ENCODE measurements at regions not wholly inside any gene's neighbourhood (a gene's known extent, or its start where the extent isn't known, plus 50 kb on each side); places are given as distances from the start of the nearest gene placed in this dataset.
"Not testable (repeated sequence)": the region's sequence is repeated elsewhere in the genome, so short reads cannot be mapped to it uniquely, and the experiment has no call there.

DNA sequence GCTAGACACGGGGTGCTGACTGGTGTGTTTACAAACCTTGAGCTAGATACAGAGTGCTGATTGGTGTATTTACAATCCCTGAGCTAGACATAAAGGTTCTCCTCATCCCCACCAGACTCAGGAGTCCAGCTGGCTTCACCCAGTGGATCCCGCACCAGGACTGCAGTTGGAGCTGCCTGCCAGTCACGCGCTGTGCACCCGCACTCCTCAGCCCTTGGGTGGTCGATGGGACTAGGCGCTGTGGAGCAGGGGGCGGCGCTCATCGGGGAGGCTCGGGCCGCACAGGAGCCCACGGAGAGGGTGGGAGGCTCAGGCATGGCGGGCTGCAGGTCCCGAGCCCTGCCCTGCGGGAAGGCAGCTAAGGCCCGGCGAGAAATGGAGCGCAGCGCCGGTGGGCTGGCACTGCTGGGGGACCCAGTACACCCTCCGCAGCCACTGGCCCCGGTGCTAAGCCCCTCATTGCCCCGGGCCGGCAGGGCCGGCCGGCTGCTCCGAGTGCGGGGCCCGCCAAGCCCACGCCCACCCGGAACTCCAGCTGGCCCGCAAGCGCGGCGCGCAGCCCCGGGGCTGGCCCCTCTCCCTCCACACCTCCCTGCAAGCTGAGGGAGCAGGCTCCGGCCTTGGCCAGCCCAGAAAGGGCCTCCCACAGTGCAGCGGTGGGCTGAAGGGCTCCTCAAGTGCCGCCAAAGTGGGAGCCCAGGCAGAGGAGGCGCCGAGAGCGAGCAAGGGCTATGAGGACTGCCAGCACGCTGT lies 406.4 kb downstream of the HLX start:
- DNase-seq; H2AFZ ChIP-seq (ENCODE audit: low read depth); H3K4me3 ChIP-seq (ENCODE audit: low read depth in 2 of 2, low read length in 1 of 2); H3K9me3 ChIP-seq; H4K20me1 ChIP-seq (ENCODE audit: insufficient read depth); H3K9me2 ChIP-seq; H3K79me2 ChIP-seq (ENCODE audit: insufficient read depth); H3K4me2 ChIP-seq; H3K27me3 ChIP-seq (ENCODE audit: insufficient read depth); H3K9ac ChIP-seq; H3K4me1 ChIP-seq (ENCODE audit: control insufficient read depth in 1 of 2, insufficient read depth in 2 of 2, low read depth in 1 of 2, low read length in 1 of 2); H3K27ac ChIP-seq (ENCODE audit: low read depth in 2 of 2, low read length in 1 of 2); H3K36me3 ChIP-seq (replicated peaks in 1 of 2; ENCODE audit: control insufficient read depth in 1 of 2, insufficient read depth in 2 of 2, low read length in 1 of 2); H3F3A ChIP-seq (replicated peaks; ENCODE audit: insufficient read depth); POLR2A ChIA-PET: not testable (repeated sequence)
- CTCF ChIA-PET = interaction anchor here (1.1 to 1.8 kb wide), 4 partner anchors 8 to 1169 kb away, joined by 3 to 6 read pairs (median 4); no protein-coding TSS in a partner anchor
- WGBS (ENCODE audit: low lambda C conversion rate) = 98% methylated on average over 17 of the region's 45 CpGs

- no peak for DNase-seq
- Histone ChIP-seq H3K9ac (no peak overlapping the region), H3K27ac (ENCODE audit: low read depth in 2 of 2, low read length in 1 of 2) (no peak overlapping the region; a peak in 1 of 4 replicates), H3K4me2 (no peak overlapping the region), H4K20me1 (ENCODE audit: insufficient read depth) (no peaks in the 10 kb centered on the region), H3F3A (replicated peaks; ENCODE audit: insufficient read depth) (no peaks in the 10 kb centered on the region), H3K9me2 (no peaks in the 10 kb centered on the region), H3K36me3 (replicated peaks in 1 of 2; ENCODE audit: control insufficient read depth in 1 of 2, insufficient read depth in 2 of 2, low read length in 1 of 2) (no peaks in the 10 kb centered on the region), H3K79me2 (ENCODE audit: insufficient read depth) (no peaks in the 10 kb centered on the region), H3K9me3 (no peaks in the 10 kb centered on the region), H3K4me3 (ENCODE audit: low read depth in 2 of 2, low read length in 1 of 2) (no peak overlapping the region), H3K27me3 (ENCODE audit: insufficient read depth) (no peaks in the 10 kb centered on the region), H2AFZ (ENCODE audit: low read depth) (no peak overlapping the region), H3K4me1 (ENCODE audit: control insufficient read depth in 1 of 2, insufficient read depth in 2 of 2, low read depth in 1 of 2, low read length in 1 of 2) (peaks cover 0 to 4% of the 10 kb centered on the region in 2 experiments; a peak in 2 of 4 replicates)
- 67% methylated on average over 1 of the region's 1 CpG for whole genome bisulfite sequencing (ENCODE audit: low lambda C conversion rate)
- POLR2A ChIA-PET = no interaction called here
- TF ChIP-seq RCOR1 (IDR thresholded peaks at IDR 0.05; ENCODE audit: low read length) (no peak), RXRA (IDR thresholded peaks at IDR 0.05; ENCODE audit: borderline replicate concordance, low read depth) (no peak), CHD2 (IDR thresholded peaks at IDR 0.05; ENCODE audit: low read length, partially characterized antibody) (no peak), POLR2AphosphoS5 (IDR thresholded peaks at IDR 0.05; ENCODE audit: low read depth, low read length) (no peak), TAF1 (IDR thresholded peaks at IDR 0.05; ENCODE audit: borderline replicate concordance, low read depth, low read length) (no peak), USF2 (IDR thresholded peaks at IDR 0.05; ENCODE audit: borderline replicate concordance, low read depth, low read length) (no peak), JUND (IDR thresholded peaks at IDR 0.05) (no peak), FOSL2 (IDR thresholded peaks at IDR 0.05; ENCODE audit: borderline replicate concordance, low read depth) (no peak), MXI1 (IDR thresholded peaks at IDR 0.05; ENCODE audit: low read depth, low read length) (no peak), TEAD4 (IDR thresholded peaks at IDR 0.05; ENCODE audit: borderline replicate concordance, insufficient read depth) (no peak), EZH2phosphoT487 (IDR thresholded peaks at IDR 0.05; ENCODE audit: borderline replicate concordance, low read depth) (no peak), EP300 (IDR thresholded peaks at IDR 0.05; ENCODE audit: borderline replicate concordance in 1 of 2, low read depth in 1 of 2, low read length in 1 of 2) (no peak), ELF1 (IDR thresholded peaks at IDR 0.05) (no peak), GABPA (IDR thresholded peaks at IDR 0.05; ENCODE audit: low read depth) (no peak), RAD21 (IDR thresholded peaks at IDR 0.05; ENCODE audit: low read length) (no peak), ZBTB33 (IDR thresholded peaks at IDR 0.05; ENCODE audit: borderline replicate concordance, low read depth) (no peak)
- TF ChIP-seq, protein P1, sequence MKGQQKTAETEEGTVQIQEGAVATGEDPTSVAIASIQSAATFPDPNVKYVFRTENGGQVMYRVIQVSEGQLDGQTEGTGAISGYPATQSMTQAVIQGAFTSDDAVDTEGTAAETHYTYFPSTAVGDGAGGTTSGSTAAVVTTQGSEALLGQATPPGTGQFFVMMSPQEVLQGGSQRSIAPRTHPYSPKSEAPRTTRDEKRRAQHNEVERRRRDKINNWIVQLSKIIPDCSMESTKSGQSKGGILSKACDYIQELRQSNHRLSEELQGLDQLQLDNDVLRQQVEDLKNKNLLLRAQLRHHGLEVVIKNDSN (IDR thresholded peaks at IDR 0.05; ENCODE audit: borderline replicate concordance, low read depth) = no peak
- TF ChIP-seq, protein P2, sequence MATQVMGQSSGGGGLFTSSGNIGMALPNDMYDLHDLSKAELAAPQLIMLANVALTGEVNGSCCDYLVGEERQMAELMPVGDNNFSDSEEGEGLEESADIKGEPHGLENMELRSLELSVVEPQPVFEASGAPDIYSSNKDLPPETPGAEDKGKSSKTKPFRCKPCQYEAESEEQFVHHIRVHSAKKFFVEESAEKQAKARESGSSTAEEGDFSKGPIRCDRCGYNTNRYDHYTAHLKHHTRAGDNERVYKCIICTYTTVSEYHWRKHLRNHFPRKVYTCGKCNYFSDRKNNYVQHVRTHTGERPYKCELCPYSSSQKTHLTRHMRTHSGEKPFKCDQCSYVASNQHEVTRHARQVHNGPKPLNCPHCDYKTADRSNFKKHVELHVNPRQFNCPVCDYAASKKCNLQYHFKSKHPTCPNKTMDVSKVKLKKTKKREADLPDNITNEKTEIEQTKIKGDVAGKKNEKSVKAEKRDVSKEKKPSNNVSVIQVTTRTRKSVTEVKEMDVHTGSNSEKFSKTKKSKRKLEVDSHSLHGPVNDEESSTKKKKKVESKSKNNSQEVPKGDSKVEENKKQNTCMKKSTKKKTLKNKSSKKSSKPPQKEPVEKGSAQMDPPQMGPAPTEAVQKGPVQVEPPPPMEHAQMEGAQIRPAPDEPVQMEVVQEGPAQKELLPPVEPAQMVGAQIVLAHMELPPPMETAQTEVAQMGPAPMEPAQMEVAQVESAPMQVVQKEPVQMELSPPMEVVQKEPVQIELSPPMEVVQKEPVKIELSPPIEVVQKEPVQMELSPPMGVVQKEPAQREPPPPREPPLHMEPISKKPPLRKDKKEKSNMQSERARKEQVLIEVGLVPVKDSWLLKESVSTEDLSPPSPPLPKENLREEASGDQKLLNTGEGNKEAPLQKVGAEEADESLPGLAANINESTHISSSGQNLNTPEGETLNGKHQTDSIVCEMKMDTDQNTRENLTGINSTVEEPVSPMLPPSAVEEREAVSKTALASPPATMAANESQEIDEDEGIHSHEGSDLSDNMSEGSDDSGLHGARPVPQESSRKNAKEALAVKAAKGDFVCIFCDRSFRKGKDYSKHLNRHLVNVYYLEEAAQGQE (IDR thresholded peaks at IDR 0.05; ENCODE audit: low read depth, low read length) = no peak
- CTCF ChIA-PET = interaction anchor here (1.4 kb wide), 2 partner anchors 9 to 22 kb away, joined by 3 to 6 read pairs; no protein-coding TSS in a partner anchor
Observed at GRCh38 chr1:221286399-221286798, 407.2 kb downstream of the HLX start.
